ENCODE measurements at regions not wholly inside any gene's neighbourhood (a gene's known extent, or its start where the extent isn't known, plus 50 kb on each side); places are given as distances from the start of the nearest gene placed in this dataset.

- peak in 1 of 3 donors; percentile 31 for DNase-seq
Measured at GRCh38 chrX:124518885-124519284, 172.5 kb downstream of the SH2D1A start.

GRCh38 chrX:124524852-124525251 lies 178.5 kb downstream of the SH2D1A start:
- DNase-seq: no peak

GRCh38 chrX:124529786-124530185 lies 183.4 kb downstream of the SH2D1A start:
- DNase-seq: no peak

- DNase-seq: peak in 1 of 3 donors; percentile 3
Measured at GRCh38 chrX:124530803-124531202, 184.4 kb downstream of the SH2D1A start.

- no peak for DNase-seq
Measured at GRCh38 chrX:124534536-124534935, 188.2 kb downstream of the SH2D1A start.

- DNase-seq: no peak
Measured at GRCh38 chrX:124540474-124540873, 194.1 kb downstream of the SH2D1A start.

- DNase-seq: no peak
Measured at GRCh38 chrX:124548571-124548970, 202.2 kb downstream of the SH2D1A start.

GRCh38 chrX:124555036-124555595 lies 208.8 kb downstream of the SH2D1A start:
- peak in 1 of 3 donors; percentile 81 for DNase-seq

- DNase-seq: no peak
Measured at GRCh38 chrX:124557976-124558375, 211.6 kb downstream of the SH2D1A start.

GRCh38 chrX:124573468-124573867 lies 227.1 kb downstream of the SH2D1A start:
- peak in 2 of 3 donors; percentile 26 to 29 for DNase-seq

- no peak for DNase-seq
Measured at GRCh38 chrX:124592744-124593143, 246.4 kb downstream of the SH2D1A start.

GRCh38 chrX:124594017-124594651 lies 247.8 kb downstream of the SH2D1A start:
- DNase-seq: no peak

GRCh38 chrX:124605511-124605910 lies 259.1 kb downstream of the SH2D1A start:
- peak in 1 of 3 donors; percentile 10 for DNase-seq

GRCh38 chrX:124606724-124607123 lies 260.4 kb downstream of the SH2D1A start:
- no peak for DNase-seq

GRCh38 chrX:124619710-124620109 lies 273.3 kb downstream of the SH2D1A start:
- DNase-seq: peak in 1 of 3 donors; percentile 4

- no peak for DNase-seq
Measured at GRCh38 chrX:124634363-124634762, 288.0 kb downstream of the SH2D1A start.

GRCh38 chrX:124641737-124642491 lies 295.6 kb downstream of the SH2D1A start:
- no peak for DNase-seq

- DNase-seq: no peak
Measured at GRCh38 chrX:124646403-124646802, 300.0 kb downstream of the SH2D1A start.

- DNase-seq: no peak
Measured at GRCh38 chrX:124651031-124651430, 304.7 kb downstream of the SH2D1A start.

GRCh38 chrX:124665621-124666400 lies 319.4 kb downstream of the SH2D1A start:
- no peak for DNase-seq

- DNase-seq: peak; percentile 0 to 14 (median 2)
Measured at GRCh38 chrX:124679199-124679598, 332.8 kb downstream of the SH2D1A start.

- no peak for DNase-seq
Measured at GRCh38 chrX:124680287-124680686, 333.9 kb downstream of the SH2D1A start.
